NB4 (cell line): ENCODE measurements at regions not wholly inside any gene's neighbourhood (a gene's known extent, or its start where the extent isn't known, plus 50 kb on each side); places are given as distances from the start of the nearest gene placed in this dataset.

ENCODE experiments used
- POLR2A ChIP-seq: IDR thresholded peaks from 2 replicates; pipeline ENCODE4 v1.6.1; 2011; ENCODE audit warnings: mild to moderate bottlenecking; ENCODE audit not compliant: insufficient read length; ENCODE audit errors: extremely low read depth
- TF ChIP-seq, protein P1 (sequence below): IDR thresholded peaks from one replicate; pipeline ENCODE4 v1.5.1; 2012; ENCODE audit warnings: low read depth, low read length
- TF ChIP-seq, protein P2 (sequence below): IDR thresholded peaks from 2 replicates; pipeline ENCODE4 v1.6.1; 2011; ENCODE audit warnings: low read depth, low read length

DNA sequence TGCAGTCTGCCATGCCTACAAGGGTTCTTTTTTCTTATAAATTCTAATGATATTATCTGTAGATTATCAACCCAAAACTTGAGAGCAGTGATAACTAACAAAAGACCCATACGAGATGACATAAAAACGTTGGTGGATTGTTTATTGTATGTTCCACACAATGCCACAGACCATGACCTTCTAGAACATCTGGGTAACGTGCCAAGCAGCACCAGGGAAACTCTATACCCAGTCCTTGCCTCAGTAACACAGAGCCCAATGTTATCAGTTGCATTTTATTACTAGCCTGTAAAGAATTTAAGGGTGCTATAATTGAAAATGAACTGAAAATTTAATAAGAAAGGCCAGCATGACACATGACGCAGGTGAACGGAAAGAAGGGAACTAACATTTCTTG is 99.1 kb upstream of the UGP2 start:
- TF ChIP-seq, protein P1, sequence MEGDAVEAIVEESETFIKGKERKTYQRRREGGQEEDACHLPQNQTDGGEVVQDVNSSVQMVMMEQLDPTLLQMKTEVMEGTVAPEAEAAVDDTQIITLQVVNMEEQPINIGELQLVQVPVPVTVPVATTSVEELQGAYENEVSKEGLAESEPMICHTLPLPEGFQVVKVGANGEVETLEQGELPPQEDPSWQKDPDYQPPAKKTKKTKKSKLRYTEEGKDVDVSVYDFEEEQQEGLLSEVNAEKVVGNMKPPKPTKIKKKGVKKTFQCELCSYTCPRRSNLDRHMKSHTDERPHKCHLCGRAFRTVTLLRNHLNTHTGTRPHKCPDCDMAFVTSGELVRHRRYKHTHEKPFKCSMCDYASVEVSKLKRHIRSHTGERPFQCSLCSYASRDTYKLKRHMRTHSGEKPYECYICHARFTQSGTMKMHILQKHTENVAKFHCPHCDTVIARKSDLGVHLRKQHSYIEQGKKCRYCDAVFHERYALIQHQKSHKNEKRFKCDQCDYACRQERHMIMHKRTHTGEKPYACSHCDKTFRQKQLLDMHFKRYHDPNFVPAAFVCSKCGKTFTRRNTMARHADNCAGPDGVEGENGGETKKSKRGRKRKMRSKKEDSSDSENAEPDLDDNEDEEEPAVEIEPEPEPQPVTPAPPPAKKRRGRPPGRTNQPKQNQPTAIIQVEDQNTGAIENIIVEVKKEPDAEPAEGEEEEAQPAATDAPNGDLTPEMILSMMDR, result no peak
- TF ChIP-seq POLR2A, result no peak
- TF ChIP-seq, protein P2, sequence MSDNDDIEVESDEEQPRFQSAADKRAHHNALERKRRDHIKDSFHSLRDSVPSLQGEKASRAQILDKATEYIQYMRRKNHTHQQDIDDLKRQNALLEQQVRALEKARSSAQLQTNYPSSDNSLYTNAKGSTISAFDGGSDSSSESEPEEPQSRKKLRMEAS, result no peak
